ENCODE measurements at regions not wholly inside any gene's neighbourhood (a gene's known extent, or its start where the extent isn't known, plus 50 kb on each side); places are given as distances from the start of the nearest gene placed in this dataset.

DNA sequence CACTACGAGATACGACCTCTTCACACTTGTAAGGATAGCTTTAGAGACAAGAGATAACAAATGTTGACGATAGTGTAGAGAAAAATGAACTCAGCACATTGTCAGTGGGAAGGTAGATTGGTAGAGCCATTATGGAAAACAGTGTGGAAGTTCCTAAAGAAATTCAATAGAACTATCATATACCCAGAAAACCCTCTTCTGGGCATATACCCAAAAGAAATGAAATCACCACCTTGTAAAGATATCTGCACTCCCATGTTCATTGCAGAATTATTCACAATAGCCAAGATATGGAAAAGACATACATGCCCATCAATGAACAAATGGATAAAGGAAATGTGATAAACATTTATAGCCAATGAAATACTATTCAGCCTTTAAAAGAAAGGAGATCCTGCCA is 499.8 kb upstream of the TBX3 start:
- Histone ChIP-seq H3K27ac (no peak overlapping the region), H3K36me3 (no peaks in the 10 kb centered on the region), H3K27me3 (no peaks in the 10 kb centered on the region), H3K4me1 (ENCODE audit: control insufficient read depth in 1 of 2, insufficient read depth in 1 of 2, low read depth in 1 of 2, low read length in 1 of 2) (no peaks in the 10 kb centered on the region), H3K9me3 (no peaks in the 10 kb centered on the region), H3K4me3 (ENCODE audit: low read depth in 1 of 2, low read length in 1 of 2) (no peak overlapping the region)
- TF ChIP-seq, protein P1, sequence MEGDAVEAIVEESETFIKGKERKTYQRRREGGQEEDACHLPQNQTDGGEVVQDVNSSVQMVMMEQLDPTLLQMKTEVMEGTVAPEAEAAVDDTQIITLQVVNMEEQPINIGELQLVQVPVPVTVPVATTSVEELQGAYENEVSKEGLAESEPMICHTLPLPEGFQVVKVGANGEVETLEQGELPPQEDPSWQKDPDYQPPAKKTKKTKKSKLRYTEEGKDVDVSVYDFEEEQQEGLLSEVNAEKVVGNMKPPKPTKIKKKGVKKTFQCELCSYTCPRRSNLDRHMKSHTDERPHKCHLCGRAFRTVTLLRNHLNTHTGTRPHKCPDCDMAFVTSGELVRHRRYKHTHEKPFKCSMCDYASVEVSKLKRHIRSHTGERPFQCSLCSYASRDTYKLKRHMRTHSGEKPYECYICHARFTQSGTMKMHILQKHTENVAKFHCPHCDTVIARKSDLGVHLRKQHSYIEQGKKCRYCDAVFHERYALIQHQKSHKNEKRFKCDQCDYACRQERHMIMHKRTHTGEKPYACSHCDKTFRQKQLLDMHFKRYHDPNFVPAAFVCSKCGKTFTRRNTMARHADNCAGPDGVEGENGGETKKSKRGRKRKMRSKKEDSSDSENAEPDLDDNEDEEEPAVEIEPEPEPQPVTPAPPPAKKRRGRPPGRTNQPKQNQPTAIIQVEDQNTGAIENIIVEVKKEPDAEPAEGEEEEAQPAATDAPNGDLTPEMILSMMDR (IDR thresholded peaks at IDR 0.05): no peak

DNA sequence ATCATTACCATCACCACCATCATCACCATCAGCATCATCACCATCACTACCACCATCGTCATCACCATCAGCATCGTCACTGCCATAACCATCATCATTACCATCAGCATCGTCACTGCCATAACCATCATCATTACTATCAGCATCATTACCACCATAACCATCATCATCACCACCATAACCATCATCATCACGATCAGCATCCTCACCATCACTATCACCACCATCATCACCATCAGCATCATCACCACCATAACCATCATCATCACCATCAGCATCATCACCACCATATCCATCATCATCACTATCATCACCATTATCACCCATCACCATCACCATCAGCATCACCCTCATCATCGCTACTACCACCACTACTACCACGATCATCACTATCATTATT is 493.9 kb upstream of the TBX3 start:
- Histone ChIP-seq H3K4me3 (ENCODE audit: low read depth in 1 of 2, low read length in 1 of 2) (no peak overlapping the region), H3K9me3 (no peaks in the 10 kb centered on the region), H3K36me3 (no peaks in the 10 kb centered on the region), H3K4me1 (ENCODE audit: control insufficient read depth in 1 of 2, insufficient read depth in 1 of 2, low read depth in 1 of 2, low read length in 1 of 2) (no peaks in the 10 kb centered on the region), H3K27ac (no peak overlapping the region), H3K27me3 (no peaks in the 10 kb centered on the region)
- TF ChIP-seq, protein P1 (IDR thresholded peaks at IDR 0.05): no peak

DNA sequence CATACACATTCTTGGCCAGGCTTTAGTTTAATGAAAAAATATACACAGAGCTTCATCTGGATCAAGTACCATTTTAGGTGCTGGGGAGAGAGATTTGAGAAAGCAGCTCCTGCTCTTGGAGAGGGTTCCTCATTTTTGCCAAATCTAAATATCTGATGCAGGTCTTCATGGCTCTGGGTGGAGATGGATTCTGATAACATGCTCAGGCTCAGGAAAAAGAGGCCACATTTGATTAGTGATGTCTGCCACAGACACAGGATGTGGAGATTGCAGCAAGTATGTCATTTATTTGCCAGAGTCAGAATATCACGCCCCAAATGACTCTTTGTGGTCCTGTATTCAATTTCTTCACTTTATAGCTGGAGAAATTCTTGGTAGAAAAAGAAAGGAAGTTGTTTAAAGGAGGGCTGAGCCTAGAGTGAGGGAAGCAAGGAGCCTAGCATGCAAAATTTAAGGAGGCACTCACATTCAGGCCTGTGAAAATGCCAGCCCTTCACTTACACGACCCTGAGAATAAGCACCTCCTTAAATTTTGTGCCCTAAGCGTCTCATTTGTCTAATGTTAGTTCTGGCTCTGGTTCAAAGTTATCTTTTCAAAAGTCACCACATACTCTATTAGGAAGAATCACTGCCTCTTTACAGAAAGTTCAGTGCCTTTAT is 492.9 kb upstream of the TBX3 start:
- Histone ChIP-seq H3K9me3 (no peaks in the 10 kb centered on the region), H3K4me1 (ENCODE audit: control insufficient read depth in 1 of 2, insufficient read depth in 1 of 2, low read depth in 1 of 2, low read length in 1 of 2) (no peaks in the 10 kb centered on the region), H3K4me3 (ENCODE audit: low read depth in 1 of 2, low read length in 1 of 2) (no peak overlapping the region), H3K27ac (no peak overlapping the region), H3K27me3 (no peaks in the 10 kb centered on the region), H3K36me3 (no peaks in the 10 kb centered on the region)
- TF ChIP-seq, protein P1 (IDR thresholded peaks at IDR 0.05): no peak

DNA sequence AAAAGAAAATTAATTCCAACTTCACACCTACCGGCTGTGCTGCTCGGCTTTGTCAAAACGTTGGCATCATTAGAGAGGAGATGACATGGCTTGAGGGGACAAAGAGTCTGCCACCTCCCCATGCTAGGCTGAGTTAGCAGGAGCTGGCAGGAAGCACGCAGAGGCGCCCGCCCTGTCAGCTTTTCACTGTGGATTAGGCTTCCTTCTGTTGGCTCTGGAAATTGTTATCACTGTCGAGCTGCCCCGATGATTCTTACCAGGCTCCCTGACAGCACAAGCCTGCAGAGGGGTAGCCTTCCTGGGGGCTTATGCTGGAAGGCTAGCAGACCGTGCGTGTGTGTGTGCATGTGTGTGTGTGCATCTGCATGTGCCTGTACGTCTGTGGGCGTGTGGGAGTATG is 490.9 kb upstream of the TBX3 start:
- H3K27me3 ChIP-seq: no peaks in the 10 kb centered on the region
- TF ChIP-seq, protein P1 (IDR thresholded peaks at IDR 0.05): no peak
- H3K36me3 ChIP-seq: no peaks in the 10 kb centered on the region
- H3K27ac ChIP-seq: no peak overlapping the region
- H3K4me1 ChIP-seq (ENCODE audit: control insufficient read depth in 1 of 2, insufficient read depth in 1 of 2, low read depth in 1 of 2, low read length in 1 of 2): no peaks in the 10 kb centered on the region
- H3K4me3 ChIP-seq (ENCODE audit: low read depth in 1 of 2, low read length in 1 of 2): no peak overlapping the region
- no peaks in the 10 kb centered on the region for H3K9me3 ChIP-seq

DNA sequence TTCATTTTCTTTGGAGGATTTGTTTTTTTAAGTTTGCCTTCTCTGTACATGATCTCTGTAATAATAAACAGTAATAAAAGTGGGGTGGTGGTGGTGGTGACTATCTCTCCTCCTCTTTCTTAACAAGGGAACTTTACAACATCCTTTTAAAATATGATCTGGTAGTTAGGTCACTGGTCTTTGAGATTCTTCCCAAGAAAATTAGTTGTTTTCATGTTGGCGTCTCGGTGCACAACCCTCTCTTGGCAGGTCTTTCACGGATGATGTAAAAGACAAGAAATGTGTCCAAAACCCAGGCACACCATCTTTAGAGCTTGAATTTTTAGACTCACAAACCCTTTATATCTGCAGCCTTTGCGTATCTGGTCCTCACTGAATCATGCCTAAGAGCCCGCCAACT is 488.5 kb upstream of the TBX3 start:
- Histone ChIP-seq H3K4me1 (ENCODE audit: control insufficient read depth in 1 of 2, insufficient read depth in 1 of 2, low read depth in 1 of 2, low read length in 1 of 2) (no peaks in the 10 kb centered on the region), H3K27me3 (no peaks in the 10 kb centered on the region), H3K27ac (no peak overlapping the region), H3K4me3 (ENCODE audit: low read depth in 1 of 2, low read length in 1 of 2) (no peak overlapping the region), H3K9me3 (no peaks in the 10 kb centered on the region), H3K36me3 (no peaks in the 10 kb centered on the region)
- TF ChIP-seq, protein P1 (IDR thresholded peaks at IDR 0.05): no peak
